22Rv1 (cell line): ENCODE measurements at regions not wholly inside any gene's neighbourhood (a gene's known extent, or its start where the extent isn't known, plus 50 kb on each side); places are given as distances from the start of the nearest gene placed in this dataset.
A peak's percentile ranks its signal among the peaks of the same experiment; 100 is the strongest.

Experiments used
- H3K27ac ChIP-seq: fragments of 450-650 bp; 2 replicates; pipeline ENCODE4 v1.5.1; 2017
- CTCF ChIP-seq: fragments of 450-650 bp; IDR thresholded peaks from 2 replicates; pipeline ENCODE4 v1.5.1; 2017; ENCODE audit warnings: mild to moderate bottlenecking
- ZFX ChIP-seq: fragments of 450-650 bp; IDR thresholded peaks from 2 replicates; pipeline ENCODE4 v1.6.1; 2017; ENCODE audit warnings: antibody characterized with exemption, borderline replicate concordance

- TF ChIP-seq ZFX (no peak), CTCF (no peak)
- no peak overlapping the region for H3K27ac ChIP-seq
Observed at GRCh38 chr20:11331096-11331495, 586.6 kb upstream of the BTBD3 start.

GRCh38 chr20:11332381-11332780 is 585.3 kb upstream of the BTBD3 start:
- H3K27ac ChIP-seq, result no peak overlapping the region
- TF ChIP-seq ZFX (no peak), CTCF (no peak)

- TF ChIP-seq ZFX (no peak), CTCF (no peak)
- H3K27ac ChIP-seq, result no peak overlapping the region
Observed at GRCh38 chr20:11333634-11334033, 584.1 kb upstream of the BTBD3 start.

- H3K27ac ChIP-seq, result 0 out of 2 replicates have a peak overlapping the region, but pooled peaks have one; percentile 22
Observed at GRCh38 chr20:11337361-11338130, 580.1 kb upstream of the BTBD3 start.

GRCh38 chr20:11338496-11339306 is 579.0 kb upstream of the BTBD3 start:
- TF ChIP-seq ZFX (no peak), CTCF (no peak)
- H3K27ac ChIP-seq, result no peak overlapping the region

More at GRCh38 chr20:11337361-11338130, 580.1 kb upstream of the BTBD3 start:
- TF ChIP-seq ZFX, result no peak
- TF ChIP-seq CTCF, result no peak

GRCh38 chr20:11344939-11345338 is 572.8 kb upstream of the BTBD3 start:
- TF ChIP-seq CTCF (no peak), ZFX (no peak)
- no peak overlapping the region for H3K27ac ChIP-seq

GRCh38 chr20:11347738-11348137 is 570.0 kb upstream of the BTBD3 start:
- no peak overlapping the region for H3K27ac ChIP-seq
- TF ChIP-seq ZFX (no peak), CTCF (no peak)
